GM18517 (cell line): ENCODE measurements at regions not wholly inside any gene's neighbourhood (a gene's known extent, or its start where the extent isn't known, plus 50 kb on each side); places are given as distances from the start of the nearest gene placed in this dataset.

Source experiments
- ATAC-seq: cut with Tn5 transposase; IDR thresholded peaks from one replicate; pipeline ENCODE4 v1.9.1; 2021; ENCODE audit warnings: mild to moderate bottlenecking, moderate library complexity; ENCODE audit not compliant: unreplicated experiment

GRCh38 chr2:53275743-53276142 lies 491.9 kb upstream of the CHAC2 start:
- ATAC-seq, result no peak

- ATAC-seq, result no peak
Observed at GRCh38 chr2:53268626-53269025, 499.0 kb upstream of the CHAC2 start.

GRCh38 chr2:53268086-53268485 lies 499.5 kb upstream of the CHAC2 start:
- ATAC-seq, result no peak

GRCh38 chr2:53265544-53266299 lies 501.9 kb upstream of the CHAC2 start:
- ATAC-seq, result no peak

- ATAC-seq, result no peak
Observed at GRCh38 chr2:53260568-53260967, 507.0 kb upstream of the CHAC2 start.

DNA sequence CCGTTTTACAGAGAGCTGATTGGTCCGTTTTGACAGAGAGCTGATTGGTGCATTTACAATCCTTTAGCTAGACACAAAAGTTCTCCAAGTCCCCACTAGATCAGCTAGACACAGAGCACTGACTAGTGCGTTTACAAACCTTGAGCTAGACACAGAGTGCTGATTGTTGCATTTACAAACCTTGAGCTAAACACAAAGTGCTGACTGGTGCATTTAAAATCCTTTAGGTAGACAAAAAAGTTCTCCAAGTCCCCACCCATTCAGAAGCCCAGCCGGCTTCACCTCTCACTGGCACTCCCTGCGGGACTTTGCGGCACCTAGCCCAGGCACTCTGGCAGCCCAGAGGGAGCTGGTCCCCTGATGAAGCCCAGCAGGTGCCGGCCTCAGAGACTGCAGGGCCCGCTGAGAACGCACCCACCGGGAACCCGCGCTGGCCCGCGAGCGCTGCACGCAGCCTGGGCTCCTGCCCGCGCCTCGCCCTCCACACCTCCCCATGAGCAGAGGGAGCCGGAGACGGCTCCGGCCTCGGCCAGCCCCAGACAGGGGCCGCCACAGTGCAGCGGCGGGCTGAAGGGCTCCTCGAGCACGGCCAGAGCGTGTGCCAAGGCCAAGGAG lies 508.1 kb upstream of the CHAC2 start:
- ATAC-seq, result no peak

DNA sequence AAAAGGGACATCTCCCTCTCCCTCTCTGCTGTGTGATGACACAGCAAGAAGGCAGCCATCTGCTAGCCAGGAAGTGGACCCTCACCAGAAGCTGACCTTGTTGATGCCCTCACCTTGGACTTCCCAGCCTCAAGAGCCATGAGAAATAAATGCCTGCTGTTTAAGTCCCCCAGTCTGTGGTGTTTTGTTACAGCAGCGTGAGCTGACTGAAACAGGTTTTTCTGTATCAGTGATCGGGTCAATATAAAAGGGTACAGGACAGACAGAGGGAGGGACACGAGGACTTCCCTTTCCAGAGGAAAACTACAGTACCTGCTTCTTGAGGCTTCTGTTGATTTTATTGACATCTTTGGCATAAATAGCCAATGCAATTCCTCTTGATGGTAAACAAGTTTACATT lies 510.3 kb upstream of the CHAC2 start:
- ATAC-seq, result no peak

- no peak for ATAC-seq
Observed at GRCh38 chr2:53253244-53253643, 514.4 kb upstream of the CHAC2 start.

- no peak for ATAC-seq
Observed at GRCh38 chr2:53252115-53252514, 515.5 kb upstream of the CHAC2 start.

DNA sequence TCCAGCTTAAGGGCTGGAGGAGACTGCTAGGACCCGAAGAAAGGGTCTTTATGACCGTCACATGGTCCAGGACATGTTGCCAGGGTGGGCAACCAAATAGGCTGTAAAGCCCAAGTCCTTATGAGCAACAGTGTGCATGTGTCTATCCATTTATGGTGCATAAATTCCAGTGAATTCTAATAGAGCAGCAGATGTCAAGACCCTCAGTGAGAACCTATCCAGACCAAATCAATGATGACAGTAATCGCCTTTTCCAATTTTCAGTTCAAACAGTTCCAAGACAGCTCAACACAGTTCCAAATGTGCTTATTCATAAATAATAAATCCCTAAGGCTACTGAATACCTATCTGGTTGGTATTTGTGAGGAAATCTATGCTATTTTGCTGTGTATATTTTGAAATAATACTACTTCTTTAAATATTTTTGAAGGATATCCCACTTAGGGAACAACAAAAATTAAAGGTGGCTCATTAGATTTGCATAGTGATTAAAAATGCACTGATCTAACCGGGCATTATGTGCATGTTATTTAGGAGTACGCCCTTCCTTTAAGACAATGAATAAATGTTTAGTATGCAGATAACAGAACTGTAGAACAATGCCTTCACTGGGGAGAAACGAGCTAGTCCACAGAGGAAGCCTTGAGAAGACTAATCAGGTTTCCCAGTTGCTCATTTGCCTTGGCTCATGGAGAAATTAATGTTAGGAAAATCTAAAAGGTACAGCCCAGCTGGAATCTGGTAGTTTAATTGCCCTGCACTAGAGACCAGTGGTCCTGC lies 519.5 kb upstream of the CHAC2 start:
- ATAC-seq, result no peak

- no peak for ATAC-seq
Observed at GRCh38 chr2:53243430-53243829, 524.2 kb upstream of the CHAC2 start.

DNA sequence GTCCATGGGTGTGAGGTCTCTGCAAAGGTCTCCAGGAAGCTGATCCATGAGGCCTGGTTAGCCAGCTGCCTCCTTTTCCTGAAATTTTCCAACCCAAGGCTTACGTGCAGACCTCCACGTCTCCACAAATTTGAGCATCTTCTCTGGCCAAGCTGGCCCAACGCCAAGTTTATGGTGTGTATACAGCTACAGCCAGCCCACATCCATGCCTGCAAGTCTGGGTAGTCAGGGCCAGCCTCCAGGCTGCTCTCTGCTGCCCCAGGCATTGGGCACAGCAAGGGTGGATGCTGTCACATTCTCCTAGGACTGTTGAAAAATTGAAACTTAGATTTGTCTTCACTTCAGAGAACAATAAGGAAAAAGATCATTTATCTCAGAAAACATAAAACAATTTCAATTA lies 525.5 kb upstream of the CHAC2 start:
- ATAC-seq, result no peak

- ATAC-seq, result no peak
Observed at GRCh38 chr2:53235836-53236582, 531.6 kb upstream of the CHAC2 start.

- ATAC-seq, result no peak
Observed at GRCh38 chr2:53234548-53234903, 533.1 kb upstream of the CHAC2 start.

GRCh38 chr2:53233759-53234547 lies 533.7 kb upstream of the CHAC2 start:
- ATAC-seq, result no peak

DNA sequence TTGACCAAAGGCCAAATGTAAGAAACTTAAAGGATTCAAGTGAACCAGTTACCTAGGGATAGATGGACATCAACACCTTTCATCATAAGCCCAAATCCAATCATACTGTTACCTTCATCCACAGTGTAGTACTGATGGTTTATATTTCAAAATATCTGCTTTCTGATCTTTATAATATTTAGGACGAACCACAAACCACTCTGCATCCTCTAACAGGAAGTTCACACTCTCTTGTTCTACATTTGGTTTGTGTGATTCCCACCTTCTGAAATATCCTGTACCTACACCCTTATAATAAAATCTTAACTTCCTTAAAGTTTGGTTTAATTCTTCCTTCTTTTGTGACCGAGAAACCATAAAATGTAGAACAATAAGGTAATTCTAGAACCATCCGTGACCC lies 535.7 kb upstream of the CHAC2 start:
- ATAC-seq, result no peak

GRCh38 chr2:53230691-53231090 lies 536.9 kb upstream of the CHAC2 start:
- no peak for ATAC-seq

DNA sequence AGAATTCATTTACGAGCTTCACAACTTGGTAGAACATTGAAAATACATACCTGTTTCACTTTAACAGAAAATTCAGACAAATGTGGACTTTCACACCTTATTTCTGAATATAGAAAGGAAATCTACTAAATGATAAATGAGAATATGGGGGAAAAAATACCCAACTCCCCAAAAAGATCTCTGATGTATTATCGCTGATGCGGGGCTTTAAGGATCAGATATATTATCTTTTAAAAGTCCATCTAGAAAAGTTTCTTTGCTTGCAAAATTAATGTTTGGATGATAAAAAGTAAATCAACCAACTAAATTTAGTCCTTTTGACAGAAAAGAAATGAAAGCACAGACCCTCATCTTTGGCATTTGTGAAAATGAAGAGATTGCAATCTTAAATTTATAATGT lies 540.1 kb upstream of the CHAC2 start:
- ATAC-seq, result no peak

- no peak for ATAC-seq
Observed at GRCh38 chr2:53220969-53221368, 546.6 kb upstream of the CHAC2 start.

DNA sequence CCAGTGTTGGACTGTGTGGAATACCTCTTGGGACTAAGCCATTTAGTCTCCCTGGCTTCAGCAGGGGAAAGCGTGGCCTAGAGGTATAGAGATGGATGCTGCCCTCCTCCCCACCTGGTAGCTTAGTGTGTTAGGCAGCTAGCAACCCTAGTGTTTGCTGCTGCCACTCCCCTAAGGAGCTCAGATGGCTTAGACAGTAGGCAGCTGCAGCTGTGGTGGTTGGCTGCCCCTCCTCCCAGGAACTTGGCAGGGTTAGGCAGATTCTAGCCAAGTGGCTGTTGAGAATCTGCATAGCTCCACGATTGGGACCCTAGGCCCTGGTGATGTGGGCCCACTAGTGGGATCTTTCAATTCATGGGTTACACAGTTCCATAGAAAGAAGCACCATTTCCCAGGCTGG lies 550.4 kb upstream of the CHAC2 start:
- no peak for ATAC-seq

DNA sequence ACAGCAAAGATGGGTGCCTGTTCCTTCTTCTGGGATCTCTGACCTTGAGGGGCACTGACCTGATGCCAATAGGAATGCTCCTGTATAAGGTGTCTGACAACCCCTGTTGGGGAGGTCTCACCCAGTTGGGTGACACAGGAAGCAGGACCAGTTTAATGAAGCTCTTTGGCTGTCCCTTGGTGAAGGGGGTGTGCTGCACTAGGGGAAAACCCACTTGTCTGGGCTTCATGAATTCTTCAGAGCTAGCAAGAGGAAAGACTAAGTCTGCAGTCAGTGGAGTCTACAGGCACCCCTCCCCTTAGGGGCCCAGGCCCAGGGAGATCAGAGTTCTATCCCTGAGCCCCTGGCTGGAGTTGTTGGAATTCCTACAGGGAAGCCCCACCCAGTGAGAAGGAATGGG lies 550.8 kb upstream of the CHAC2 start:
- ATAC-seq, result no peak
